SK-N-MC (cell line): ENCODE measurements at regions not wholly inside any gene's neighbourhood (a gene's known extent, or its start where the extent isn't known, plus 50 kb on each side); places are given as distances from the start of the nearest gene placed in this dataset.

ENCODE experiments used
- EZH2 ChIP-seq: fragments of 200-600 bp; sonication (generic); IDR thresholded peaks from one replicate; pipeline ENCODE4 v1.6.1; 2017; ENCODE audit warnings: antibody characterized with exemption
- POLR2AphosphoS5 ChIP-seq: IDR thresholded peaks from 2 replicates; pipeline ENCODE4 v1.6.1; 2012; ENCODE audit warnings: mild to moderate bottlenecking, low read depth, low read length, borderline replicate concordance

GRCh38 chr5:28084069-28084468 lies 1045.7 kb upstream of the CDH9 start:
- TF ChIP-seq EZH2, result no peak
- no peak for TF ChIP-seq POLR2AphosphoS5
